ENCODE measurements at regions not wholly inside any gene's neighbourhood (a gene's known extent, or its start where the extent isn't known, plus 50 kb on each side); places are given as distances from the start of the nearest gene placed in this dataset.

DNA sequence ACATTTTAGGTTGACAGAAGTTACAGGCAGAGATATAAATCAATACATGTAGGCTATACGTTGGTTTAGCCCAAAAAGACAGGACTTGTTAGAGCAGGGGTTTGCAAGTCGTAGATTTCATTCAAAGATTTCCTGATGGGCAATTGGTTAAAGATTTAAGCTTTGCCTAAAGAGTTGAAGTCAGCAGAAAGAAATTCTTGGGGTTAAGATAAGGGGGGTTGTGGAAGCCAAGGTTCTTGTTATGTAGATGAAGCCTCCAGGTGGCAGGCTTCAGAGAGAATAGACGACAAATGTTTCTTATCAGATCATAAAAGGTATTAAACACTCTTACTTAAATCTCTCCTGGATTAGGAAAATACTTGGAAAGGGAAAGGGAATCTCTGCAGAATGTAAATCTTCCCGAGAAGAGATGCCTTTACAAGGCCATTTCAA is 510.8 kb downstream of the TMTC2 start:
- TF ChIP-seq, protein P1, sequence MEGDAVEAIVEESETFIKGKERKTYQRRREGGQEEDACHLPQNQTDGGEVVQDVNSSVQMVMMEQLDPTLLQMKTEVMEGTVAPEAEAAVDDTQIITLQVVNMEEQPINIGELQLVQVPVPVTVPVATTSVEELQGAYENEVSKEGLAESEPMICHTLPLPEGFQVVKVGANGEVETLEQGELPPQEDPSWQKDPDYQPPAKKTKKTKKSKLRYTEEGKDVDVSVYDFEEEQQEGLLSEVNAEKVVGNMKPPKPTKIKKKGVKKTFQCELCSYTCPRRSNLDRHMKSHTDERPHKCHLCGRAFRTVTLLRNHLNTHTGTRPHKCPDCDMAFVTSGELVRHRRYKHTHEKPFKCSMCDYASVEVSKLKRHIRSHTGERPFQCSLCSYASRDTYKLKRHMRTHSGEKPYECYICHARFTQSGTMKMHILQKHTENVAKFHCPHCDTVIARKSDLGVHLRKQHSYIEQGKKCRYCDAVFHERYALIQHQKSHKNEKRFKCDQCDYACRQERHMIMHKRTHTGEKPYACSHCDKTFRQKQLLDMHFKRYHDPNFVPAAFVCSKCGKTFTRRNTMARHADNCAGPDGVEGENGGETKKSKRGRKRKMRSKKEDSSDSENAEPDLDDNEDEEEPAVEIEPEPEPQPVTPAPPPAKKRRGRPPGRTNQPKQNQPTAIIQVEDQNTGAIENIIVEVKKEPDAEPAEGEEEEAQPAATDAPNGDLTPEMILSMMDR (optimal IDR thresholded peaks at IDR 0.05 in 1 of 3, IDR thresholded peaks at IDR 0.05 in 1 of 3, conservative IDR thresholded peaks at IDR 0.05 in 1 of 3; ENCODE audit: extremely low read depth in 1 of 3, insufficient read depth in 2 of 3, low read length in 3 of 3): no peak
- no peak for TF ChIP-seq EZH2 (IDR thresholded peaks at IDR 0.05; ENCODE audit: low read length)

All from keratinocyte (primary cell).